Panc1 (cell line): ENCODE measurements at regions not wholly inside any gene's neighbourhood (a gene's known extent, or its start where the extent isn't known, plus 50 kb on each side); places are given as distances from the start of the nearest gene placed in this dataset.
A peak's percentile ranks its signal among the peaks of the same experiment; 100 is the strongest.

Source experiments
- ATAC-seq: fragments of 200-7000 bp; cut with Tn5 transposase; 2 replicates; pipeline ENCODE4 v1.9.1; 2020; ENCODE audit warnings: mild to moderate bottlenecking, moderate library complexity
- BruUV-seq: library from RNA; stranded (reverse); fragments of 400-500 nt; replicated peaks from 2 replicates; lab custom pipeline; 2021; lab: Mats Ljungman, UMichigan
- CTCF ChIA-PET: fragments of 300-600 bp; sonication (Branson Sonifier 250); formaldehyde crosslinking; loops from one replicate; lab custom pipeline; 2022; ENCODE audit warnings: antibody characterized with exemption; lab: Charles Lee
- POLR2A ChIA-PET: fragments of 300-600 bp; sonication (Branson Sonifier 250); formaldehyde crosslinking; loops from one replicate; lab custom pipeline; 2022; ENCODE audit warnings: antibody characterized with exemption; lab: Charles Lee
- DNase-seq: peaks from one replicate; pipeline ENCODE4 v3.0.0-alpha.2; 2010; ENCODE audit warnings: low read depth, low spot score
- H3K27ac ChIP-seq: 2 replicates; pipeline ENCODE4 v1.5.1; 2011; ENCODE audit warnings: mild to moderate bottlenecking, low read length, inconsistent platforms
- H3K27me3 ChIP-seq: fragments of 200-500 bp; sonication (Bioruptor generic); 2 replicates; pipeline ENCODE4 v1.6.0; 2014; ENCODE audit warnings: low read length, inconsistent platforms; ENCODE audit not compliant: control insufficient read depth, insufficient read depth
- H3K36me3 ChIP-seq: fragments of 200-500 bp; sonication (Bioruptor generic); 2 replicates; pipeline ENCODE4 v1.5.1; 2014; ENCODE audit warnings: inconsistent platforms, mild to moderate bottlenecking, low read length, moderate library complexity; ENCODE audit not compliant: control insufficient read depth, insufficient read depth
- H3K4me1 ChIP-seq: 2 replicates; pipeline ENCODE4 v1.5.1; 2011; ENCODE audit warnings: inconsistent platforms, mild to moderate bottlenecking, low read length, moderate library complexity; ENCODE audit not compliant: control insufficient read depth, insufficient read depth
- H3K4me3 ChIP-seq, 2 experiments: 2 replicates each; pipeline ENCODE4 v1.5.1; 2011 to 2012; ENCODE audit warnings: low read depth in 2 of 2, low read length in 2 of 2, mild to moderate bottlenecking in 2 of 2, inconsistent platforms in 1 of 2, moderate library complexity in 1 of 2
- H3K9me3 ChIP-seq: fragments of 200-500 bp; sonication (Bioruptor generic); 2 replicates; pipeline ENCODE4 v1.5.1; 2014; ENCODE audit warnings: low read depth, mild to moderate bottlenecking, inconsistent platforms, low read length, moderate library complexity; ENCODE audit not compliant: control insufficient read depth, insufficient read depth
- POLR2AphosphoS5 ChIP-seq: IDR thresholded peaks from 2 replicates; pipeline ENCODE4 v1.6.1; 2012; ENCODE audit warnings: mild to moderate bottlenecking, low read depth, low read length, moderate library complexity
- SIN3A ChIP-seq: IDR thresholded peaks from 2 replicates; pipeline ENCODE4 v1.6.1; 2012; ENCODE audit warnings: low read depth, mild to moderate bottlenecking, low read length, moderate library complexity, borderline replicate concordance; ENCODE audit not compliant: insufficient read depth
- TCF7L2 ChIP-seq: IDR thresholded peaks from 2 replicates; pipeline ENCODE4 v1.6.1; 2011; ENCODE audit warnings: mild to moderate bottlenecking, low read depth, low read length, inconsistent platforms
- in situ Hi-C: cut with HindIII; loops from 2 replicates; pipeline ENCODE4 v1.10.0; 2016; ENCODE audit warnings: low sequenced_read_pairs, low pct_unique_long_range_greater_than_20kb
- intact Hi-C: fragments of 100-400 bp; cut with micrococcal nuclease; formaldehyde crosslinking; loops from one replicate; pipeline ENCODE4 v1.10.0; 2022; ENCODE audit not compliant: unreplicated experiment
- TF ChIP-seq, protein P1 (sequence below): fragments of 450-650 bp; IDR thresholded peaks from 2 replicates; pipeline ENCODE4 v1.5.1; 2017; ENCODE audit warnings: mild to moderate bottlenecking
- TF ChIP-seq, protein P2 (sequence below), 2 experiments: IDR thresholded peaks; 2 replicates each; pipeline ENCODE4 v1.6.1; 2011 to 2012; ENCODE audit warnings: low read depth in 2 of 2, control low read depth in 1 of 2, low read length in 1 of 2, mild to moderate bottlenecking in 1 of 2, moderate library complexity in 1 of 2; ENCODE audit not compliant: insufficient read depth in 1 of 2

DNA sequence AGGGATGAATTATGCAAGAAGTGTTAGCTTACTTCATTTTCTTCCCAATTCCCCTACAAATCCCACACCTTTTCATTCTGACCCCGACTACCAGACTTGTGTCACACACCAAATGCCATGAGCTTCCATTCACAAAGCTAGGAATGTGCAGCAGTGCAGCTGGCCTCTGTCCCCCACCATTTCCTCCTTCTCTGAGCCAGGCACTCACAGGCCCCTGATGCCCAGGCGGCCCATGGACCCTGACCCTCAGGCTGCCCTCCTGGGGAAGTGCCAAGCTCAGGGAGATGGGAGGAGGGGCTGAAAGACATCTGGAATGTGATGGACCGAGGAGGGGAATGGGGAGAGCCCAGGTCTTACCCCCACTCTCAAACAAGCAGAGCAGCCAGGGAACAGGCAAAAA, 67.0 kb upstream of the BCOR start:
- ChIA-PET POLR2A (no interaction called here), CTCF (interaction anchor here (0.5 kb wide), 1 partner anchor 9 kb away, joined by 3 read pairs; no protein-coding TSS in a partner anchor)
- Histone ChIP-seq H3K27me3 (no peaks in the 10 kb centered on the region), H3K4me1 (peaks cover 19% of the 10 kb centered on the region), H3K36me3 (no peaks in the 10 kb centered on the region), H3K4me3 (no peak overlapping the region), H3K27ac (peak overlapping the region; percentile 2; the same call in 1 of the 2 replicates), H3K9me3 (no peaks in the 10 kb centered on the region)
- TF ChIP-seq TCF7L2 (no peak), POLR2AphosphoS5 (no peak), SIN3A (no peak)
- TF ChIP-seq, protein P1, sequence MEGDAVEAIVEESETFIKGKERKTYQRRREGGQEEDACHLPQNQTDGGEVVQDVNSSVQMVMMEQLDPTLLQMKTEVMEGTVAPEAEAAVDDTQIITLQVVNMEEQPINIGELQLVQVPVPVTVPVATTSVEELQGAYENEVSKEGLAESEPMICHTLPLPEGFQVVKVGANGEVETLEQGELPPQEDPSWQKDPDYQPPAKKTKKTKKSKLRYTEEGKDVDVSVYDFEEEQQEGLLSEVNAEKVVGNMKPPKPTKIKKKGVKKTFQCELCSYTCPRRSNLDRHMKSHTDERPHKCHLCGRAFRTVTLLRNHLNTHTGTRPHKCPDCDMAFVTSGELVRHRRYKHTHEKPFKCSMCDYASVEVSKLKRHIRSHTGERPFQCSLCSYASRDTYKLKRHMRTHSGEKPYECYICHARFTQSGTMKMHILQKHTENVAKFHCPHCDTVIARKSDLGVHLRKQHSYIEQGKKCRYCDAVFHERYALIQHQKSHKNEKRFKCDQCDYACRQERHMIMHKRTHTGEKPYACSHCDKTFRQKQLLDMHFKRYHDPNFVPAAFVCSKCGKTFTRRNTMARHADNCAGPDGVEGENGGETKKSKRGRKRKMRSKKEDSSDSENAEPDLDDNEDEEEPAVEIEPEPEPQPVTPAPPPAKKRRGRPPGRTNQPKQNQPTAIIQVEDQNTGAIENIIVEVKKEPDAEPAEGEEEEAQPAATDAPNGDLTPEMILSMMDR: no peak
- TF ChIP-seq, protein P2, sequence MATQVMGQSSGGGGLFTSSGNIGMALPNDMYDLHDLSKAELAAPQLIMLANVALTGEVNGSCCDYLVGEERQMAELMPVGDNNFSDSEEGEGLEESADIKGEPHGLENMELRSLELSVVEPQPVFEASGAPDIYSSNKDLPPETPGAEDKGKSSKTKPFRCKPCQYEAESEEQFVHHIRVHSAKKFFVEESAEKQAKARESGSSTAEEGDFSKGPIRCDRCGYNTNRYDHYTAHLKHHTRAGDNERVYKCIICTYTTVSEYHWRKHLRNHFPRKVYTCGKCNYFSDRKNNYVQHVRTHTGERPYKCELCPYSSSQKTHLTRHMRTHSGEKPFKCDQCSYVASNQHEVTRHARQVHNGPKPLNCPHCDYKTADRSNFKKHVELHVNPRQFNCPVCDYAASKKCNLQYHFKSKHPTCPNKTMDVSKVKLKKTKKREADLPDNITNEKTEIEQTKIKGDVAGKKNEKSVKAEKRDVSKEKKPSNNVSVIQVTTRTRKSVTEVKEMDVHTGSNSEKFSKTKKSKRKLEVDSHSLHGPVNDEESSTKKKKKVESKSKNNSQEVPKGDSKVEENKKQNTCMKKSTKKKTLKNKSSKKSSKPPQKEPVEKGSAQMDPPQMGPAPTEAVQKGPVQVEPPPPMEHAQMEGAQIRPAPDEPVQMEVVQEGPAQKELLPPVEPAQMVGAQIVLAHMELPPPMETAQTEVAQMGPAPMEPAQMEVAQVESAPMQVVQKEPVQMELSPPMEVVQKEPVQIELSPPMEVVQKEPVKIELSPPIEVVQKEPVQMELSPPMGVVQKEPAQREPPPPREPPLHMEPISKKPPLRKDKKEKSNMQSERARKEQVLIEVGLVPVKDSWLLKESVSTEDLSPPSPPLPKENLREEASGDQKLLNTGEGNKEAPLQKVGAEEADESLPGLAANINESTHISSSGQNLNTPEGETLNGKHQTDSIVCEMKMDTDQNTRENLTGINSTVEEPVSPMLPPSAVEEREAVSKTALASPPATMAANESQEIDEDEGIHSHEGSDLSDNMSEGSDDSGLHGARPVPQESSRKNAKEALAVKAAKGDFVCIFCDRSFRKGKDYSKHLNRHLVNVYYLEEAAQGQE (IDR thresholded peaks at IDR 0.05; ENCODE audit: insufficient read depth in 1 of 2, low read depth in 2 of 2, low read length in 1 of 2): no peak
- in situ Hi-C loops: no loop called here
- ATAC-seq: no peak
- no TSS peak for BruUV-seq
- intact Hi-C loops: no loop called here
- DNase-seq: no peak

DNA sequence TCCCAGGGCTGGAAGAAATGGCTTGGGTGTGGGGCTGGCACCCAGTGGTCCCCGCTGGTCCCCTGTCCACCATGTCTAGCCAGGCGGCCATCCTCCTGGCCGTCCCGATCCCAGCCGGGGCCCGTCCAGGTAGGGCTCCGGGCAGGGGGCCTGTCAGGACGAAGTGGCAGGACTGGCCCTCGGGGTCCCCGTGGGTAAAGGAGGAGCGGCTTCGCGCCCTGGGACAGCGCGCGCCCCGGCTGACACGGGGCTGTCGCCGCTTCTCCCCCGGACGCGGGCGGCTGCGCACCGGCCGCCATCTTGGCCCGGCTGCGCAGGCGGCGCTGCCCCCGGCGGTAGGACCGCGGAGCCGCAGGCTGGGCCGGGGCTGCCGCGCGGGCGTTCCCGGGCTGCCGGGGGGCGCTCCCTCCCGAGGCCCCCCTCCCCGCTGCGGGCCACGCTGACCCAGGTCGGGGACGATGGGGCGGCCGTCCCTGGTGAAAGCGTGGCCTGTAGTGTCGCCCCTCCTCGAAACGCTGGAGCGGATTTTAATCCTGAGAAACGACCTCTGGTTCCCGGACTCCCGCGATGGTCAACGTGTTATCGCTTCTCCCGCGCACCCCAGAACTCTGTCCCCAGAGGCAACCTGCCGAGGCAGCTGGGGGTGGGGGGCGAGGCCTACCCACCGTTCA, 60.4 kb upstream of the BCOR start:
- POLR2A ChIA-PET: no interaction called here
- Histone ChIP-seq H3K27me3 (no peaks in the 10 kb centered on the region), H3K4me1 (peaks cover 11% of the 10 kb centered on the region), H3K27ac (peak overlapping the region; percentile 82), H3K36me3 (no peaks in the 10 kb centered on the region), H3K9me3 (no peaks in the 10 kb centered on the region), H3K4me3 (peak overlapping the region; percentile 23 to 37)
- no TSS peak for BruUV-seq
- peak; percentile 55 for ATAC-seq
- intact Hi-C loops (loop anchor here (5.0 kb wide), 1 partner anchor 46 kb away; no protein-coding TSS in a partner anchor), in situ Hi-C loops (no loop called here)
- CTCF ChIA-PET: no interaction called here
- no peak for TF ChIP-seq SIN3A
- TF ChIP-seq, protein P1: peak; percentile 69
- DNase-seq: no peak
